IMR-90 (cell line): ENCODE measurements at regions not wholly inside any gene's neighbourhood (a gene's known extent, or its start where the extent isn't known, plus 50 kb on each side); places are given as distances from the start of the nearest gene placed in this dataset.

Source experiments
- BHLHE40 ChIP-seq: fragments of 150-350 bp; IDR thresholded peaks from 2 replicates; pipeline ENCODE4 v1.6.1; 2016; ENCODE audit warnings: mild to moderate bottlenecking, low read depth, low read length
- POLR2A ChIP-seq: IDR thresholded peaks from 2 replicates; pipeline ENCODE4 v1.6.1; 2012; ENCODE audit warnings: mild to moderate bottlenecking, low read depth, low read length

DNA sequence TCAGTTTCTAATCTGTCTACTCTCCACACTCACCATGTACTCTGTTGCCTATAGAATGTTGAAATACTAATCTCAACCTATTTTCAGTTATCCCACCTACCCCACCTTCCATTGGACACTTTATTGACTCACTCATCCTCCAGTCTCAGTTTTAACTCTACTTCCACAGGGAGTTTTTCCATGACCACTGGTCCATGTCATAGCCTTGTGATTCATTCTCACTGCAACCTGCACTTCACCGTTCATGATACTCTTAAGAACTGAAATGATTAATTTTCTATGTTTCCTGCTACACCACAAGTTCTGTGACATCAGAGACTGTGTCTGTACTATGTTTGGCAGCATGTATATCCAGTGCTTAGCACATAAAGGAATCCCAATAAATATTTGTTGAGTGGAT lies 122.8 kb upstream of the HSF2 start:
- TF ChIP-seq POLR2A (no peak), BHLHE40 (no peak)
